ENCODE measurements at regions not wholly inside any gene's neighbourhood (a gene's known extent, or its start where the extent isn't known, plus 50 kb on each side); places are given as distances from the start of the nearest gene placed in this dataset.

GRCh38 chr2:217638533-217638932 is 364.3 kb downstream of the TNS1 start:
- H3K9me3 Mint-ChIP-seq, result no peaks in the 10 kb centered on the region
- ChIA-PET POLR2A (no interaction called here), CTCF (no interaction called here)
- no peak overlapping the region for H3K27ac Mint-ChIP-seq
- no peaks in the 10 kb centered on the region for H3K4me1 Mint-ChIP-seq
- H3K36me3 Mint-ChIP-seq (ENCODE audit: low read depth), result no peaks in the 10 kb centered on the region
- DNase-seq, result no peak
- no peaks in the 10 kb centered on the region for H3K27me3 Mint-ChIP-seq
- no peak overlapping the region for H3K4me3 Mint-ChIP-seq

GRCh38 chr2:217638031-217638430 is 364.8 kb downstream of the TNS1 start:
- no peak overlapping the region for H3K27ac Mint-ChIP-seq
- no peaks in the 10 kb centered on the region for H3K27me3 Mint-ChIP-seq
- H3K4me1 Mint-ChIP-seq, result no peaks in the 10 kb centered on the region
- CTCF ChIA-PET, result interaction anchor here (1.3 kb wide), 1 partner anchor 13 kb away, joined by 4 read pairs; no protein-coding TSS in a partner anchor
- H3K36me3 Mint-ChIP-seq (ENCODE audit: low read depth), result no peaks in the 10 kb centered on the region
- no peak for DNase-seq
- no peaks in the 10 kb centered on the region for H3K9me3 Mint-ChIP-seq
- H3K4me3 Mint-ChIP-seq, result no peak overlapping the region
- POLR2A ChIA-PET, result no interaction called here

- ChIA-PET POLR2A (no interaction called here), CTCF (interaction anchor here (1.3 kb wide), 1 partner anchor 14 kb away, joined by 4 read pairs; no protein-coding TSS in a partner anchor)
- Mint-ChIP-seq H3K27me3 (no peaks in the 10 kb centered on the region), H3K9me3 (no peaks in the 10 kb centered on the region), H3K27ac (no peak overlapping the region), H3K4me1 (no peaks in the 10 kb centered on the region), H3K36me3 (ENCODE audit: low read depth) (no peaks in the 10 kb centered on the region), H3K4me3 (no peak overlapping the region)
- DNase-seq, result no peak
These were observed 365.7 kb downstream of the TNS1 start for GRCh38 chr2:217636991-217637561.

GRCh38 chr2:217636578-217636977 is 366.2 kb downstream of the TNS1 start:
- H3K9me3 Mint-ChIP-seq, result no peaks in the 10 kb centered on the region
- no peak overlapping the region for H3K27ac Mint-ChIP-seq
- CTCF ChIA-PET, result interaction anchor here (1.3 kb wide), 1 partner anchor 14 kb away, joined by 4 read pairs; no protein-coding TSS in a partner anchor
- no peaks in the 10 kb centered on the region for H3K36me3 Mint-ChIP-seq (ENCODE audit: low read depth)
- POLR2A ChIA-PET, result no interaction called here
- H3K27me3 Mint-ChIP-seq, result no peaks in the 10 kb centered on the region
- no peak overlapping the region for H3K4me3 Mint-ChIP-seq
- H3K4me1 Mint-ChIP-seq, result no peaks in the 10 kb centered on the region
- no peak for DNase-seq

- no peak overlapping the region for H3K27ac Mint-ChIP-seq
- no peak overlapping the region for H3K4me3 Mint-ChIP-seq
- DNase-seq, result no peak
- no peaks in the 10 kb centered on the region for H3K36me3 Mint-ChIP-seq (ENCODE audit: low read depth)
- no peaks in the 10 kb centered on the region for H3K4me1 Mint-ChIP-seq
- H3K9me3 Mint-ChIP-seq, result no peaks in the 10 kb centered on the region
- no peaks in the 10 kb centered on the region for H3K27me3 Mint-ChIP-seq
- CTCF ChIA-PET, result interaction anchor here (1.1 to 1.7 kb wide), 2 partner anchors 121 to 253 kb away, joined by 3 to 4 read pairs; no protein-coding TSS in a partner anchor
- POLR2A ChIA-PET, result no interaction called here
These were observed 367.9 kb downstream of the TNS1 start for GRCh38 chr2:217634871-217635270.

- H3K27ac Mint-ChIP-seq, result no peak overlapping the region
- H3K9me3 Mint-ChIP-seq, result no peaks in the 10 kb centered on the region
- ChIA-PET POLR2A (no interaction called here), CTCF (no interaction called here)
- no peak for DNase-seq
- no peaks in the 10 kb centered on the region for H3K36me3 Mint-ChIP-seq (ENCODE audit: low read depth)
- no peaks in the 10 kb centered on the region for H3K27me3 Mint-ChIP-seq
- no peaks in the 10 kb centered on the region for H3K4me1 Mint-ChIP-seq
- H3K4me3 Mint-ChIP-seq, result no peak overlapping the region
These were observed 370.8 kb downstream of the TNS1 start for GRCh38 chr2:217632043-217632442.

- ChIA-PET CTCF (no interaction called here), POLR2A (no interaction called here)
- Mint-ChIP-seq H3K36me3 (ENCODE audit: low read depth) (no peaks in the 10 kb centered on the region), H3K4me3 (no peak overlapping the region), H3K27me3 (no peaks in the 10 kb centered on the region), H3K27ac (no peak overlapping the region), H3K9me3 (no peaks in the 10 kb centered on the region), H3K4me1 (no peaks in the 10 kb centered on the region)
- DNase-seq, result no peak
These were observed 371.7 kb downstream of the TNS1 start for GRCh38 chr2:217631115-217631514.

GRCh38 chr2:217629347-217629746 is 373.4 kb downstream of the TNS1 start:
- DNase-seq, result no peak
- H3K9me3 Mint-ChIP-seq, result no peaks in the 10 kb centered on the region
- no peaks in the 10 kb centered on the region for H3K4me1 Mint-ChIP-seq
- no peaks in the 10 kb centered on the region for H3K36me3 Mint-ChIP-seq (ENCODE audit: low read depth)
- POLR2A ChIA-PET, result no interaction called here
- no peak overlapping the region for H3K27ac Mint-ChIP-seq
- no peak overlapping the region for H3K4me3 Mint-ChIP-seq
- H3K27me3 Mint-ChIP-seq, result no peaks in the 10 kb centered on the region
- CTCF ChIA-PET, result no interaction called here

GRCh38 chr2:217628061-217628460 is 374.7 kb downstream of the TNS1 start:
- Mint-ChIP-seq H3K36me3 (ENCODE audit: low read depth) (no peaks in the 10 kb centered on the region), H3K4me3 (no peak overlapping the region), H3K4me1 (no peaks in the 10 kb centered on the region), H3K27me3 (no peaks in the 10 kb centered on the region), H3K9me3 (no peaks in the 10 kb centered on the region), H3K27ac (no peak overlapping the region)
- ChIA-PET CTCF (no interaction called here), POLR2A (no interaction called here)
- no peak for DNase-seq

- Mint-ChIP-seq H3K4me1 (no peaks in the 10 kb centered on the region), H3K36me3 (ENCODE audit: low read depth) (no peaks in the 10 kb centered on the region), H3K27ac (no peak overlapping the region), H3K9me3 (no peaks in the 10 kb centered on the region), H3K4me3 (no peak overlapping the region), H3K27me3 (no peaks in the 10 kb centered on the region)
- ChIA-PET CTCF (no interaction called here), POLR2A (no interaction called here)
- no peak for DNase-seq
These were observed 375.9 kb downstream of the TNS1 start for GRCh38 chr2:217626926-217627325.

GRCh38 chr2:217625557-217626169 is 377.1 kb downstream of the TNS1 start:
- Mint-ChIP-seq H3K4me3 (no peak overlapping the region), H3K36me3 (ENCODE audit: low read depth) (no peaks in the 10 kb centered on the region), H3K9me3 (no peaks in the 10 kb centered on the region), H3K27ac (no peak overlapping the region), H3K4me1 (no peaks in the 10 kb centered on the region), H3K27me3 (no peaks in the 10 kb centered on the region)
- no peak for DNase-seq
- POLR2A ChIA-PET, result no interaction called here
- CTCF ChIA-PET, result no interaction called here

- no peaks in the 10 kb centered on the region for H3K36me3 Mint-ChIP-seq (ENCODE audit: low read depth)
These were observed 379.4 kb downstream of the TNS1 start for GRCh38 chr2:217623281-217623912.

GRCh38 chr2:217622205-217623060 is 380.4 kb downstream of the TNS1 start:
- no peak for DNase-seq
- POLR2A ChIA-PET, result no interaction called here
- no peaks in the 10 kb centered on the region for H3K36me3 Mint-ChIP-seq (ENCODE audit: low read depth)
- no peak overlapping the region for H3K27ac Mint-ChIP-seq
- no peaks in the 10 kb centered on the region for H3K9me3 Mint-ChIP-seq
- no peaks in the 10 kb centered on the region for H3K4me1 Mint-ChIP-seq
- H3K4me3 Mint-ChIP-seq, result no peak overlapping the region
- no peaks in the 10 kb centered on the region for H3K27me3 Mint-ChIP-seq
- CTCF ChIA-PET, result no interaction called here

More at GRCh38 chr2:217623281-217623912, 379.4 kb downstream of the TNS1 start:
- no peak for DNase-seq
- Mint-ChIP-seq H3K27ac (no peak overlapping the region), H3K4me3 (no peak overlapping the region), H3K27me3 (no peaks in the 10 kb centered on the region), H3K4me1 (no peaks in the 10 kb centered on the region), H3K9me3 (no peaks in the 10 kb centered on the region)
- CTCF ChIA-PET, result no interaction called here
- POLR2A ChIA-PET, result no interaction called here

Measured in activated CD4-positive, alpha-beta memory T cell treated with anti-CD3 and anti-CD28 coated beads, Interleukin-2, amount 10 ng/mL, durations not matched to agents 7 days and 5 days (primary cell).